H1 (cell line): ENCODE measurements at regions not wholly inside any gene's neighbourhood (a gene's known extent, or its start where the extent isn't known, plus 50 kb on each side); places are given as distances from the start of the nearest gene placed in this dataset.
A peak's percentile ranks its signal among the peaks of the same experiment; 100 is the strongest.

ENCODE experiments used
- CTCF ChIA-PET: fragments of 300-600 bp; sonication (Branson Sonifier 250); formaldehyde crosslinking; loops from one replicate; lab custom pipeline; 2021; ENCODE audit not compliant: partially characterized antibody; lab: Charles Lee
- POLR2A ChIA-PET: fragments of 300-600 bp; sonication (Branson Sonifier 250); formaldehyde crosslinking; loops from one replicate; lab custom pipeline; 2021; ENCODE audit warnings: inconsistent platforms; ENCODE audit not compliant: partially characterized antibody; lab: Charles Lee
- DNase-seq, 2 experiments: peaks; one replicate each; pipeline versions ENCODE4 v3.0.0 to v3.0.0-alpha.2; 2010 to 2022; ENCODE audit warnings: low spot score in 2 of 2, low read depth in 1 of 2, mixed read lengths in 1 of 2
- FAIRE-seq: peaks from 2 replicates; lab custom pipeline; 2011; peaks lifted over from hg19 to GRCh38; lab: Jason Lieb, UNC
- H2AFZ ChIP-seq: 2 replicates; pipeline ENCODE4 v1.8.1; 2012; ENCODE audit warnings: low read length, inconsistent platforms
- H2AK5ac ChIP-seq: 2 replicates; pipeline ENCODE4 v1.6.1; 2013; ENCODE audit warnings: low read depth, low read length
- H2BK120ac ChIP-seq: replicated peaks from 2 replicates; pipeline ENCODE3; 2013; ENCODE audit warnings: low read depth, low read length, inconsistent platforms
- H2BK12ac ChIP-seq: 2 replicates; pipeline ENCODE4 v1.6.1; 2013; ENCODE audit warnings: low read depth, low read length
- H2BK15ac ChIP-seq: 2 replicates; pipeline ENCODE4 v1.6.1; 2013; ENCODE audit warnings: low read length
- H2BK20ac ChIP-seq: 2 replicates; pipeline ENCODE4 v1.6.1; 2013; ENCODE audit warnings: low read length
- H2BK5ac ChIP-seq: 2 replicates; pipeline ENCODE4 v1.6.1; 2013; ENCODE audit warnings: low read depth, low read length
- H3K14ac ChIP-seq: 2 replicates; pipeline ENCODE4 v1.6.1; 2013; ENCODE audit warnings: inconsistent platforms; ENCODE audit not compliant: insufficient read length
- H3K18ac ChIP-seq: 2 replicates; pipeline ENCODE4 v1.6.1; 2013; ENCODE audit warnings: low read length; ENCODE audit errors: extremely low read depth
- H3K23ac ChIP-seq: 2 replicates; pipeline ENCODE4 v1.6.1; 2013; ENCODE audit warnings: inconsistent platforms; ENCODE audit not compliant: insufficient read length
- H3K23me2 ChIP-seq: 2 replicates; pipeline ENCODE4 v1.6.1; 2013; ENCODE audit warnings: low read depth, low read length
- H3K27ac ChIP-seq: 2 replicates; pipeline ENCODE4 v1.6.1; 2011; ENCODE audit warnings: low read depth, low read length, inconsistent platforms
- H3K27me3 ChIP-seq, 4 experiments: replicated peaks in 1 of 4; 1 replicate in 1 of 4; 2 replicates in 3 of 4; pipeline versions ENCODE4 v1.6.1 to v1.8.1; 2011 to 2013; ENCODE audit warnings: low read length in 3 of 4, mild to moderate bottlenecking in 3 of 4, inconsistent platforms in 2 of 4, mixed read lengths in 2 of 4, moderate library complexity in 1 of 4; ENCODE audit not compliant: control insufficient read depth in 3 of 4, insufficient read depth in 3 of 4; ENCODE audit errors: extremely low read depth in 1 of 4
- H3K36me3 ChIP-seq, 4 experiments: 2 replicates each; pipeline versions ENCODE4 v1.6.1 to v1.8.1; 2011 to 2013; ENCODE audit warnings: mild to moderate bottlenecking in 4 of 4, low read length in 3 of 4, moderate library complexity in 2 of 4, control low read depth in 1 of 4, inconsistent platforms in 1 of 4; ENCODE audit not compliant: insufficient read depth in 4 of 4, control insufficient read depth in 2 of 4
- H3K4ac ChIP-seq: replicated peaks from 2 replicates; pipeline ENCODE3; 2013; ENCODE audit warnings: low read length, low read depth, mixed read lengths, inconsistent platforms; ENCODE audit not compliant: insufficient read length
- H3K4me1 ChIP-seq, 4 experiments: replicated peaks in 1 of 4; 1 replicate in 1 of 4; 2 replicates in 3 of 4; pipeline versions ENCODE4 v1.6.1 to v1.8.1; 2011 to 2013; ENCODE audit warnings: low read length in 3 of 4, inconsistent platforms in 2 of 4, mixed read lengths in 1 of 4; ENCODE audit not compliant: insufficient read depth in 4 of 4, control insufficient read depth in 3 of 4
- H3K4me2 ChIP-seq, 2 experiments: 2 replicates each; pipeline versions ENCODE4 v1.6.1 to v1.8.1; 2011 to 2013; ENCODE audit warnings: low read depth in 2 of 2, low read length in 2 of 2, control low read depth in 1 of 2, inconsistent platforms in 1 of 2, mild to moderate bottlenecking in 1 of 2; ENCODE audit not compliant: insufficient read depth in 1 of 2
- H3K4me3 ChIP-seq, 4 experiments: fragments of 200-600, 300-600 bp in 1 of 4; sonication (generic), shearing (Covaris generic), sonication (Bioruptor Twin) in 1 of 4; 2 replicates each; pipeline versions ENCODE4 v1.5.1 to v1.8.1; 2011 to 2016; ENCODE audit warnings: low read length in 4 of 4, low read depth in 3 of 4, control low read depth in 2 of 4, inconsistent platforms in 2 of 4, mild to moderate bottlenecking in 2 of 4, mixed read lengths in 1 of 4, moderate library complexity in 1 of 4; ENCODE audit not compliant: insufficient read depth in 2 of 4; ENCODE audit errors: extremely low read depth in 1 of 4
- H3K56ac ChIP-seq: replicated peaks from 2 replicates; pipeline ENCODE3; 2013; ENCODE audit warnings: low read depth, mild to moderate bottlenecking, mixed read lengths, low read length, inconsistent platforms; ENCODE audit not compliant: insufficient read length
- H3K79me1 ChIP-seq: 2 replicates; pipeline ENCODE4 v1.6.1; 2013; ENCODE audit warnings: low read depth, low read length, control low read depth
- H3K79me2 ChIP-seq, 2 experiments: 2 replicates each; pipeline versions ENCODE4 v1.6.1 to v1.8.1; 2012 to 2013; ENCODE audit warnings: low read length in 2 of 2, mild to moderate bottlenecking in 2 of 2, inconsistent platforms in 1 of 2; ENCODE audit not compliant: insufficient read depth in 2 of 2, control insufficient read depth in 1 of 2
- H3K9ac ChIP-seq, 4 experiments: replicated peaks in 1 of 4; 1 replicate in 1 of 4; 2 replicates in 3 of 4; pipeline versions ENCODE4 v1.6.1 to v1.8.1; 2011 to 2013; ENCODE audit warnings: low read depth in 3 of 4, low read length in 3 of 4, control low read depth in 2 of 4, mild to moderate bottlenecking in 2 of 4, moderate library complexity in 2 of 4, inconsistent platforms in 1 of 4; ENCODE audit errors: extremely low read depth in 1 of 4
- H3K9me3 ChIP-seq, 2 experiments: 2 replicates each; pipeline versions ENCODE4 v1.6.1 to v1.8.1; 2012 to 2013; ENCODE audit warnings: mild to moderate bottlenecking in 2 of 2, moderate library complexity in 2 of 2, control low read depth in 1 of 2, inconsistent platforms in 1 of 2, low read depth in 1 of 2, low read length in 1 of 2, mixed read lengths in 1 of 2; ENCODE audit not compliant: insufficient read depth in 2 of 2
- H4K20me1 ChIP-seq, 2 experiments: replicated peaks in 1 of 2; 2 replicates each; pipeline versions ENCODE3 to v1.8.1; 2011 to 2013; ENCODE audit warnings: inconsistent platforms in 2 of 2, low read length in 2 of 2, mild to moderate bottlenecking in 1 of 2; ENCODE audit not compliant: insufficient read depth in 2 of 2, control insufficient read depth in 1 of 2
- H4K5ac ChIP-seq: 2 replicates; pipeline ENCODE4 v1.6.1; 2013; ENCODE audit warnings: low read length, low read depth, mixed read lengths, inconsistent platforms; ENCODE audit not compliant: insufficient read length
- H4K8ac ChIP-seq: 2 replicates; pipeline ENCODE4 v1.8.0; 2013; ENCODE audit warnings: mild to moderate bottlenecking, moderate library complexity, low read length, inconsistent platforms; ENCODE audit not compliant: insufficient read depth; ENCODE audit errors: extremely low read depth
- H4K91ac ChIP-seq: replicated peaks from 2 replicates; pipeline ENCODE3; 2013; ENCODE audit warnings: low read length, mixed read lengths, inconsistent platforms; ENCODE audit not compliant: insufficient read length
- ATF3 ChIP-seq: IDR thresholded peaks from 2 replicates; pipeline ENCODE4 v1.6.1; 2011; ENCODE audit warnings: low read depth, mild to moderate bottlenecking, low read length; ENCODE audit not compliant: insufficient read depth
- MAFK ChIP-seq: IDR thresholded peaks from 2 replicates; pipeline ENCODE4 v1.6.1; 2012; ENCODE audit warnings: low read depth, mild to moderate bottlenecking, improper control_type of control experiment, low read length
- POLR2A ChIP-seq, 2 experiments: IDR thresholded peaks; 1 replicate in 1 of 2; 2 replicates in 1 of 2; pipeline ENCODE4 v1.6.1; 2011; ENCODE audit warnings: low read depth in 2 of 2, low read length in 2 of 2, mild to moderate bottlenecking in 2 of 2; ENCODE audit errors: control extremely low read depth in 1 of 2
- SIRT6 ChIP-seq: IDR thresholded peaks from one replicate; pipeline ENCODE4 v1.7.1; 2012; ENCODE audit warnings: low read length, inconsistent platforms
- TAF7 ChIP-seq: optimal IDR thresholded peaks from 2 replicates; pipeline ENCODE3; 2011; ENCODE audit warnings: low read depth, mild to moderate bottlenecking, inconsistent platforms, low read length, moderate library complexity, borderline replicate concordance
- WGBS, 2 experiments: shearing (Covaris generic) in 1 of 2; methylation state at CpG; one replicate each; pipeline versions ENCODE4 v1.1.6 to v1.1.7; 2013 to 2015; ENCODE audit warnings: low lambda C conversion rate in 2 of 2, mixed read lengths in 2 of 2, inconsistent platforms in 1 of 2, low coverage in 1 of 2, missing lambda C conversion rate in 1 of 2; ENCODE audit not compliant: insufficient replicate concordance in 2 of 2, insufficient coverage in 1 of 2, insufficient read length in 1 of 2; ENCODE audit errors: extremely low coverage in 1 of 2, missing lambda C conversion rate in 1 of 2; 5-methylcytosine and 5-hydroxymethylcytosine counted together

- Histone ChIP-seq H3K79me2 (no peaks in the 10 kb centered on the region), H3K27me3 (no peaks in the 10 kb centered on the region), H4K5ac (no peak overlapping the region), H2BK20ac (no peak overlapping the region), H2AFZ (no peak overlapping the region), H4K8ac (no peak overlapping the region; the same call in 1 of the 2 replicates), H3K23me2 (no peaks in the 10 kb centered on the region), H3K36me3 (no peaks in the 10 kb centered on the region), H3K79me1 (no peaks in the 10 kb centered on the region), H4K20me1 (no peaks in the 10 kb centered on the region), H2BK120ac (no peak overlapping the region)
- no peak for DNase-seq
- no peak for TF ChIP-seq POLR2A (IDR thresholded peaks at IDR 0.05; ENCODE audit: control extremely low read depth in 1 of 2, low read depth in 2 of 2, low read length in 2 of 2)
- no peak for TF ChIP-seq MAFK
- no peak for TF ChIP-seq SIRT6
- no peak for TF ChIP-seq ATF3
- no peak for TF ChIP-seq TAF7
- TF ChIP-seq, all 59 proteins: peak for 0
- 82% methylated on average over 16 of the region's 19 CpGs; no CpG with 5 or more reads in 1 of the 2 experiments for WGBS, 2 experiments
- CTCF ChIA-PET = interaction anchor here (1.0 to 1.7 kb wide), 2 partner anchors 38 to 64 kb away, joined by 3 to 4 read pairs; no protein-coding TSS in a partner anchor
- POLR2A ChIA-PET = interaction anchor here (2.2 kb wide), 1 partner anchor 48 kb away, joined by 6 read pairs; no protein-coding TSS in a partner anchor
- no peaks in the 10 kb centered on the region for H3K9me3 ChIP-seq
- H3K4me3 ChIP-seq = no peak overlapping the region
- H3K4me2 ChIP-seq = no peak overlapping the region
- peak overlapping the region; percentile 68 for H4K91ac ChIP-seq
- H2BK12ac ChIP-seq = peak overlapping the region; percentile 50; the same call in 1 of the 2 replicates
- no peak overlapping the region for H3K14ac ChIP-seq
- no peak overlapping the region for H2BK5ac ChIP-seq
- H3K4ac ChIP-seq = no peak overlapping the region
- no peak for FAIRE-seq
- H3K27ac ChIP-seq = no peak overlapping the region
- no peak overlapping the region for H2AK5ac ChIP-seq
- H2BK15ac ChIP-seq = 0 out of 2 replicates have a peak overlapping the region, but pooled peaks have one; percentile 72
- H3K56ac ChIP-seq = no peak overlapping the region
- no peak overlapping the region for H3K23ac ChIP-seq
- peaks cover 0 to 8% (median 2%) of the 10 kb centered on the region in 4 experiments; a peak in 4 of 7 replicates for H3K4me1 ChIP-seq
- no peak overlapping the region for H3K9ac ChIP-seq
- H3K18ac ChIP-seq = no peak overlapping the region; the same call in 1 of the 2 replicates
Measured at GRCh38 chr12:124617615-124618014, 50.2 kb upstream of the NCOR2 start.
